HG03521 (cell line): ENCODE measurements at regions not wholly inside any gene's neighbourhood (a gene's known extent, or its start where the extent isn't known, plus 50 kb on each side); places are given as distances from the start of the nearest gene placed in this dataset.
"Not testable (repeated sequence)": the region's sequence is repeated elsewhere in the genome, so short reads cannot be mapped to it uniquely, and the experiment has no call there.

ENCODE experiments used
- ATAC-seq: cut with Tn5 transposase; IDR thresholded peaks from one replicate; pipeline ENCODE4 v1.9.1; 2021; ENCODE audit warnings: mild to moderate bottlenecking, moderate library complexity; ENCODE audit not compliant: unreplicated experiment

GRCh38 chr10:45183174-45183573 lies 132.2 kb downstream of the OR13A1 start:
- ATAC-seq = no peak

GRCh38 chr10:45197816-45198485 lies 117.5 kb downstream of the OR13A1 start:
- ATAC-seq = no peak

GRCh38 chr10:45198486-45199204 lies 116.8 kb downstream of the OR13A1 start:
- no peak for ATAC-seq

GRCh38 chr10:45199205-45199740 lies 116.1 kb downstream of the OR13A1 start:
- ATAC-seq = no peak

GRCh38 chr10:45201271-45201670 lies 114.1 kb downstream of the OR13A1 start:
- ATAC-seq = no peak

GRCh38 chr10:45202242-45202641 lies 113.2 kb downstream of the OR13A1 start:
- no peak for ATAC-seq

- no peak for ATAC-seq
Observed at GRCh38 chr10:45204954-45205775, 110.2 kb downstream of the OR13A1 start.

- no peak for ATAC-seq
Observed at GRCh38 chr10:45209888-45210287, 105.5 kb downstream of the OR13A1 start.

GRCh38 chr10:45211576-45211975 lies 103.8 kb downstream of the OR13A1 start:
- ATAC-seq = no peak

- ATAC-seq = no peak
Observed at GRCh38 chr10:45219416-45219815, 96.0 kb downstream of the OR13A1 start.

- no peak for ATAC-seq
Observed at GRCh38 chr10:45220931-45221330, 94.5 kb downstream of the OR13A1 start.

- no peak for ATAC-seq
Observed at GRCh38 chr10:45224219-45224841, 91.1 kb downstream of the OR13A1 start.

GRCh38 chr10:45227042-45227441 lies 88.4 kb downstream of the OR13A1 start:
- ATAC-seq = no peak

GRCh38 chr10:45227456-45227855 lies 88.0 kb downstream of the OR13A1 start:
- no peak for ATAC-seq

- no peak for ATAC-seq
Observed at GRCh38 chr10:45229823-45230222, 85.6 kb downstream of the OR13A1 start.

GRCh38 chr10:45235260-45235769 lies 80.1 kb downstream of the OR13A1 start:
- ATAC-seq = not testable (repeated sequence)

- ATAC-seq = no peak
Observed at GRCh38 chr10:45235798-45236220, 79.6 kb downstream of the OR13A1 start.

- ATAC-seq = no peak
Observed at GRCh38 chr10:45238896-45239295, 76.5 kb downstream of the OR13A1 start.

GRCh38 chr10:45239642-45240041 lies 75.8 kb downstream of the OR13A1 start:
- no peak for ATAC-seq

GRCh38 chr10:45241865-45242520 lies 73.4 kb downstream of the OR13A1 start:
- ATAC-seq = no peak
